ENCODE measurements at regions not wholly inside any gene's neighbourhood (a gene's known extent, or its start where the extent isn't known, plus 50 kb on each side); places are given as distances from the start of the nearest gene placed in this dataset.

- no peaks in the 10 kb centered on the region; the same call in none of the 2 replicates for H3K36me3 ChIP-seq (ENCODE audit: insufficient read depth)
- no peaks in the 10 kb centered on the region for H3K27me3 ChIP-seq (ENCODE audit: insufficient read depth)
- DNase-seq (ENCODE audit: low spot score): no peak
- no peak overlapping the region for H3K4me2 ChIP-seq
- H4K20me1 ChIP-seq (replicated peaks; ENCODE audit: insufficient read depth): no peaks in the 10 kb centered on the region
- H3K9me2 ChIP-seq (ENCODE audit: insufficient read depth): no peaks in the 10 kb centered on the region
- no peak overlapping the region for H3K27ac ChIP-seq (ENCODE audit: low read depth)
- Mint-ChIP-seq H3K36me3 (ENCODE audit: low read depth) (peaks cover 27% of the 10 kb centered on the region), H3K4me1 (no peaks in the 10 kb centered on the region), H3K27me3 (ENCODE audit: insufficient read depth, low read depth, poor library complexity) (no peaks in the 10 kb centered on the region), H3K9me3 (peaks cover 87% of the 10 kb centered on the region), H3K4me3 (no peak overlapping the region), H3K27ac (no peak overlapping the region)
- TF ChIP-seq EZH2phosphoT487 (IDR thresholded peaks at IDR 0.05; ENCODE audit: unreplicated experiment): no peak
- TF ChIP-seq ETS1 (IDR thresholded peaks at IDR 0.05): no peak
- TF ChIP-seq JUNB (IDR thresholded peaks at IDR 0.05; ENCODE audit: unreplicated experiment): no peak
- TF ChIP-seq STAT1 (IDR thresholded peaks at IDR 0.05; ENCODE audit: unreplicated experiment): no peak
- no peak for TF ChIP-seq ZNF331 (CRISPR knock-in tag; IDR thresholded peaks at IDR 0.05; ENCODE audit: low read depth)
- TF ChIP-seq REST (IDR thresholded peaks at IDR 0.05; ENCODE audit: unreplicated experiment): no peak
- no peak for TF ChIP-seq EZH2 (IDR thresholded peaks at IDR 0.05; ENCODE audit: low read depth, unreplicated experiment)
- no peak for TF ChIP-seq CTCF (conservative IDR thresholded peaks at IDR 0.05; ENCODE audit: low read depth in 2 of 2)
- no peak for TF ChIP-seq NANOG (IDR thresholded peaks at IDR 0.05; ENCODE audit: borderline replicate concordance)
- no peak for TF ChIP-seq CREB1 (CRISPR knock-in tag; IDR thresholded peaks at IDR 0.05; ENCODE audit: low read depth)
- TF ChIP-seq ZNF114 (CRISPR knock-in tag; IDR thresholded peaks at IDR 0.05): no peak
- TF ChIP-seq POLR2AphosphoS5 (IDR thresholded peaks at IDR 0.05; ENCODE audit: low read depth): no peak
- TF ChIP-seq ZNF462 (CRISPR knock-in tag; IDR thresholded peaks at IDR 0.05): no peak
- no peaks in the 10 kb centered on the region for H3K79me2 ChIP-seq (replicated peaks; ENCODE audit: insufficient read depth)
- no peak for ATAC-seq
- H3K4me1 ChIP-seq (ENCODE audit: insufficient read depth): no peaks in the 10 kb centered on the region
- no peak overlapping the region for H3K4me3 ChIP-seq
- H2AFZ ChIP-seq: no peak overlapping the region
- no peaks in the 10 kb centered on the region for H3F3A ChIP-seq (replicated peaks; ENCODE audit: low read depth)
These were observed 258.6 kb downstream of the CBLN4 start for GRCh38 chr20:55746723-55747122.

Data from GM23338 (cell line).